ENCODE measurements at regions not wholly inside any gene's neighbourhood (a gene's known extent, or its start where the extent isn't known, plus 50 kb on each side); places are given as distances from the start of the nearest gene placed in this dataset.

DNA sequence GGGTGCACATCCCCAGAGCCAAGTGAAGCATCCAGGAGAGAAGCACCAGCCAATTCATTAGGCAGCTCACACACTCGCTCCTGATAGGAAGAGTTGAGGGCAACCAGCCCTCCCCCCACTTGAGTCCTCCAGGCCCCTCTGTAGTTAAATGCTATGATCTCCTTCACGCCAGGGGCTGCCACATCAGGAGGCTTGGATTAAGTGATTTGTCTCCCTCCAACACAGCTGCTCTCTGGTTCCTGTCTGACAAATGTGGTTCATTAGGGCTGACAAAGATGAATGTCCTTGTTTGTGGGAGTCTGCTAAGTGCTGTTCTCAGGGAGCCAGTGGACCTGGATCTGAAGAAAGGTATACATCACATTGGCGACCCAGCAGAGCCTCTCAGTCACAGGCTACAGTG, 94.5 kb upstream of the WSCD1 start:
- H3K36me3 ChIP-seq (ENCODE audit: control insufficient read depth in 4 of 4, insufficient read depth in 4 of 4, low read length in 4 of 4), result no peaks in the 10 kb centered on the region
- H3K27ac ChIP-seq (ENCODE audit: low read depth in 1 of 2, low read length in 1 of 2), result no peak overlapping the region
- peak overlapping the region; percentile 12 for H3K4me3 ChIP-seq
- no peak overlapping the region for H3K9ac ChIP-seq (ENCODE audit: insufficient read depth in 1 of 2, low read length in 2 of 2)
- TF ChIP-seq, protein P1, sequence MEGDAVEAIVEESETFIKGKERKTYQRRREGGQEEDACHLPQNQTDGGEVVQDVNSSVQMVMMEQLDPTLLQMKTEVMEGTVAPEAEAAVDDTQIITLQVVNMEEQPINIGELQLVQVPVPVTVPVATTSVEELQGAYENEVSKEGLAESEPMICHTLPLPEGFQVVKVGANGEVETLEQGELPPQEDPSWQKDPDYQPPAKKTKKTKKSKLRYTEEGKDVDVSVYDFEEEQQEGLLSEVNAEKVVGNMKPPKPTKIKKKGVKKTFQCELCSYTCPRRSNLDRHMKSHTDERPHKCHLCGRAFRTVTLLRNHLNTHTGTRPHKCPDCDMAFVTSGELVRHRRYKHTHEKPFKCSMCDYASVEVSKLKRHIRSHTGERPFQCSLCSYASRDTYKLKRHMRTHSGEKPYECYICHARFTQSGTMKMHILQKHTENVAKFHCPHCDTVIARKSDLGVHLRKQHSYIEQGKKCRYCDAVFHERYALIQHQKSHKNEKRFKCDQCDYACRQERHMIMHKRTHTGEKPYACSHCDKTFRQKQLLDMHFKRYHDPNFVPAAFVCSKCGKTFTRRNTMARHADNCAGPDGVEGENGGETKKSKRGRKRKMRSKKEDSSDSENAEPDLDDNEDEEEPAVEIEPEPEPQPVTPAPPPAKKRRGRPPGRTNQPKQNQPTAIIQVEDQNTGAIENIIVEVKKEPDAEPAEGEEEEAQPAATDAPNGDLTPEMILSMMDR (IDR thresholded peaks at IDR 0.05; ENCODE audit: control extremely low read depth, extremely low read depth), result no peak
- 67 to 77% methylated on average over 3 of the region's 3 CpGs for WGBS, 2 donors
- H3K27me3 ChIP-seq (ENCODE audit: control insufficient read depth in 3 of 3, insufficient read depth in 3 of 3, low read length in 2 of 3), result peaks cover 0 to 2% (median 0%) of the 10 kb centered on the region in 3 donors
- H3K4me1 ChIP-seq (ENCODE audit: control insufficient read depth in 5 of 5, insufficient read depth in 5 of 5, low read length in 5 of 5), result no peaks in the 10 kb centered on the region
- ATAC-seq (ENCODE audit: insufficient read depth, low FRiP score), result no peak
- peaks cover 0 to 12% (median 4%) of the 10 kb centered on the region in 4 donors for H3K9me3 ChIP-seq (ENCODE audit: control insufficient read depth in 4 of 4, insufficient read depth in 3 of 4, low read length in 3 of 4)
- peak in 1 of 3 donors; percentile 9 for DNase-seq

DNA sequence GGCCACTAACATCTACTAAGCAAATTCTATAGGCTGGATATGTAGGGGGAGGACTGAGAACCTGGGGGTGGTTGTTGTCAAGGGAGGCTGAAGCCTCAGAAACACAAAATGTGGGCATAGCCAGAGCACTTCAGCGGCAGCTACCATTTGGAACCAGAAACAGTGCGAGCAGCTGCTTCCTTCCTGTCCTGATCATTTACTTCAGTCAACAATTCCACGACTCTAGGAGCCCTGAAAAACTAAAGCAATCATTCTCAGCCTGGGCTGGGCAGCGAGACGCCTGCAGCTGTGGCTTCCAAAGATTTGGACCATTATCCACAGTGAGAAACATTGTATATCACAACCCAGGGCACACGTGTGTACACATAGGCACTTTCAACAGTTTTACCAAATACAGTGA, 93.9 kb upstream of the WSCD1 start:
- no peak for DNase-seq
- Histone ChIP-seq H3K9ac (ENCODE audit: insufficient read depth in 1 of 2, low read length in 2 of 2) (no peak overlapping the region), H3K27ac (ENCODE audit: low read depth in 1 of 2, low read length in 1 of 2) (no peak overlapping the region), H3K9me3 (ENCODE audit: control insufficient read depth in 4 of 4, insufficient read depth in 3 of 4, low read length in 3 of 4) (peaks cover 0 to 12% (median 4%) of the 10 kb centered on the region in 4 donors), H3K4me1 (ENCODE audit: control insufficient read depth in 5 of 5, insufficient read depth in 5 of 5, low read length in 5 of 5) (no peaks in the 10 kb centered on the region), H3K36me3 (ENCODE audit: control insufficient read depth in 4 of 4, insufficient read depth in 4 of 4, low read length in 4 of 4) (no peaks in the 10 kb centered on the region), H3K4me3 (no peak overlapping the region), H3K27me3 (ENCODE audit: control insufficient read depth in 3 of 3, insufficient read depth in 3 of 3, low read length in 2 of 3) (peaks cover 0 to 2% (median 0%) of the 10 kb centered on the region in 3 donors)
- no peak for ATAC-seq (ENCODE audit: insufficient read depth, low FRiP score)
- WGBS, 2 donors, result 29 to 33% methylated on average over 6 of the region's 6 CpGs
- TF ChIP-seq, protein P1 (IDR thresholded peaks at IDR 0.05; ENCODE audit: control extremely low read depth, extremely low read depth), result no peak

DNA sequence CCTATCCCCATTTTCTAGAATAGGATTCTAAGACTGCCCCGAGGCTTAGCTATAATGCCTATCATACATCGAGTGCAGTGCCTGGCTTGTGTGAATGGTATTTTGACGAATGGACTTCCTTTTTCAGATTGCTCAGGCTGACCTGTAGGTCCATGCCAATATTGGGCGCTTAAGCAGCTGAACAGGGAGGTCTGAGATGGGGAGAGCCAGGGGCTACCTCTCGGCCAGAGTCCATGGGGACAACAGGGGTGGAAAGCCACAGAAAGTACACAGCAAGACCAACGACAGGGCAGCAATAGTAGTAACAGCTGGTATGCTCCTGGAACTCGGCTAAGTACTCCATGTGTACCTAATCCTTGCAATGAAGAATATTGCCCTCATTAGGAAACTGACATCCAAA, 91.7 kb upstream of the WSCD1 start:
- peaks cover 0 to 8% (median under 1%) of the 10 kb centered on the region in 4 donors for H3K9me3 ChIP-seq (ENCODE audit: control insufficient read depth in 4 of 4, insufficient read depth in 3 of 4, low read length in 3 of 4)
- DNase-seq, result no peak
- no peak for ATAC-seq (ENCODE audit: insufficient read depth, low FRiP score)
- WGBS, 2 donors, result 68 to 69% methylated on average over 7 of the region's 7 CpGs
- H3K4me3 ChIP-seq, result no peak overlapping the region
- H3K27ac ChIP-seq (ENCODE audit: low read depth in 1 of 2, low read length in 1 of 2), result no peak overlapping the region
- H3K27me3 ChIP-seq (ENCODE audit: control insufficient read depth in 3 of 3, insufficient read depth in 3 of 3, low read length in 2 of 3), result peaks cover 0 to 2% (median 0%) of the 10 kb centered on the region in 3 donors
- no peaks in the 10 kb centered on the region for H3K4me1 ChIP-seq (ENCODE audit: control insufficient read depth in 5 of 5, insufficient read depth in 5 of 5, low read length in 5 of 5)
- H3K36me3 ChIP-seq (ENCODE audit: control insufficient read depth in 4 of 4, insufficient read depth in 4 of 4, low read length in 4 of 4), result no peaks in the 10 kb centered on the region
- TF ChIP-seq, protein P1 (IDR thresholded peaks at IDR 0.05; ENCODE audit: control extremely low read depth, extremely low read depth), result no peak
- H3K9ac ChIP-seq (ENCODE audit: insufficient read depth in 1 of 2, low read length in 2 of 2), result no peak overlapping the region

DNA sequence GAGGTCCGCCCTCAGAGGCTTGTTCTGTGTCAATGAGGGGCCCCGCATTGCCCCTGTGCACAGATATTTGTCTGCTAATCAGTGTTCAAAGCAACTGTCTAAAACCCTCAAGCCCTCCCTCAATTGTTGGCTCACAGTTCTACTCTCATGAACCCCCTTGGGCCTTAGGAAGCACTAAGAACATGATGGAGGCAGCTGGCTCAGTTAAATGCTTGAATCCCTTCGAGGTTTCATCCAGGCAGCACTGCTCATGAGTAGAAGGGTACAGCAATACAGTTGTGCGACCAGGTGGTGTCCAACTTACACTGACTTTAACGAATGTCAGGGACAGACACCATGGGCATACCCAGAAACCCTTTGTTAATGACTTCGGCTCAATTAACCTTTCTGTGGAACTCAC, 89.2 kb upstream of the WSCD1 start:
- WGBS, 2 donors, result 87 to 91% methylated on average over 6 of the region's 6 CpGs
- Histone ChIP-seq H3K4me1 (ENCODE audit: control insufficient read depth in 5 of 5, insufficient read depth in 5 of 5, low read length in 5 of 5) (no peaks in the 10 kb centered on the region), H3K9me3 (ENCODE audit: control insufficient read depth in 4 of 4, insufficient read depth in 3 of 4, low read length in 3 of 4) (peaks cover 0 to 5% (median 0%) of the 10 kb centered on the region in 4 donors), H3K27ac (ENCODE audit: low read depth in 1 of 2, low read length in 1 of 2) (no peak overlapping the region), H3K4me3 (no peak overlapping the region), H3K36me3 (ENCODE audit: control insufficient read depth in 4 of 4, insufficient read depth in 4 of 4, low read length in 4 of 4) (no peaks in the 10 kb centered on the region), H3K27me3 (ENCODE audit: control insufficient read depth in 3 of 3, insufficient read depth in 3 of 3, low read length in 2 of 3) (peaks cover 0 to 2% (median 0%) of the 10 kb centered on the region in 3 donors), H3K9ac (ENCODE audit: insufficient read depth in 1 of 2, low read length in 2 of 2) (no peak overlapping the region)
- ATAC-seq (ENCODE audit: insufficient read depth, low FRiP score) (no peak), DNase-seq (no peak)
- TF ChIP-seq, protein P1 (IDR thresholded peaks at IDR 0.05; ENCODE audit: control extremely low read depth, extremely low read depth), result no peak

Data from lung (tissue), 11 donors.